HL-60 (cell line): ENCODE measurements at regions not wholly inside any gene's neighbourhood (a gene's known extent, or its start where the extent isn't known, plus 50 kb on each side); places are given as distances from the start of the nearest gene placed in this dataset.

ENCODE experiments used
- DNase-seq, 2 experiments: peaks; one replicate each; pipeline ENCODE4 v3.0.0-alpha.2; 2010 to 2020; ENCODE audit warnings: low read depth in 1 of 2, low spot score in 1 of 2
- H3K27ac ChIP-seq: fragments of 250-450 bp; sonication (Bioruptor Pico); replicated peaks from 2 replicates; pipeline ENCODE4 v1.5.1; 2020; ENCODE audit warnings: mild to moderate bottlenecking, moderate library complexity
- H3K27me3 ChIP-seq: fragments of 250-450 bp; sonication (Bioruptor Pico); 2 replicates; pipeline ENCODE4 v1.5.1; 2021; ENCODE audit warnings: mild to moderate bottlenecking, moderate library complexity; ENCODE audit not compliant: insufficient read depth, poor library complexity, severe bottlenecking
- H3K4me3 ChIP-seq: replicated peaks from 2 replicates; pipeline ENCODE4 v1.5.1; 2011; ENCODE audit warnings: mild to moderate bottlenecking, control low read depth, low read length; ENCODE audit not compliant: insufficient read depth
- CTCF ChIP-seq: IDR thresholded peaks from one replicate; pipeline ENCODE4 v1.5.1; 2011; ENCODE audit warnings: low read length, control low read depth, inconsistent platforms; ENCODE audit not compliant: insufficient read depth
- GABPA ChIP-seq: IDR thresholded peaks from 2 replicates; pipeline ENCODE4 v1.6.1; 2012; ENCODE audit warnings: low read depth
- POLR2AphosphoS5 ChIP-seq: IDR thresholded peaks from 2 replicates; pipeline ENCODE4 v1.6.1; 2012; ENCODE audit warnings: low read depth
- REST ChIP-seq: IDR thresholded peaks from 2 replicates; pipeline ENCODE4 v1.6.1; 2012; ENCODE audit warnings: low read depth; ENCODE audit not compliant: insufficient replicate concordance
- SPI1 ChIP-seq: IDR thresholded peaks from 2 replicates; pipeline ENCODE4 v1.6.1; 2012; ENCODE audit warnings: low read depth, mild to moderate bottlenecking, borderline replicate concordance

GRCh38 chr5:103943230-103943629, 380.6 kb upstream of the NUDT12 start:
- TF ChIP-seq CTCF (no peak), REST (no peak), POLR2AphosphoS5 (no peak), GABPA (no peak), SPI1 (no peak)
- Histone ChIP-seq H3K27me3 (no peaks in the 10 kb centered on the region), H3K4me3 (no peak overlapping the region), H3K27ac (no peak overlapping the region)
- DNase-seq, result no peak

- Histone ChIP-seq H3K4me3 (no peak overlapping the region), H3K27ac (no peak overlapping the region), H3K27me3 (no peaks in the 10 kb centered on the region)
- no peak for DNase-seq
- no peak for TF ChIP-seq SPI1
These were observed 380.1 kb upstream of the NUDT12 start for GRCh38 chr5:103942587-103943186.

- H3K27ac ChIP-seq, result no peak overlapping the region
- H3K27me3 ChIP-seq, result no peaks in the 10 kb centered on the region
- TF ChIP-seq REST (no peak), CTCF (no peak), GABPA (no peak), SPI1 (no peak), POLR2AphosphoS5 (no peak)
- no peak for DNase-seq
- no peak overlapping the region for H3K4me3 ChIP-seq
These were observed 379.0 kb upstream of the NUDT12 start for GRCh38 chr5:103941596-103941995.

- H3K27me3 ChIP-seq, result no peaks in the 10 kb centered on the region
- no peak overlapping the region for H3K27ac ChIP-seq
- H3K4me3 ChIP-seq, result no peak overlapping the region
- TF ChIP-seq SPI1 (no peak), POLR2AphosphoS5 (no peak), CTCF (no peak), REST (no peak), GABPA (no peak)
- no peak for DNase-seq
These were observed 375.6 kb upstream of the NUDT12 start for GRCh38 chr5:103938146-103938695.
